Activated CD4-positive, alpha-beta memory T cell treated with anti-CD3 and anti-CD28 coated beads for 36 hours (primary cell): ENCODE measurements at regions not wholly inside any gene's neighbourhood (a gene's known extent, or its start where the extent isn't known, plus 50 kb on each side); places are given as distances from the start of the nearest gene placed in this dataset.

Experiments used
- CTCF ChIA-PET: fragments of 350-600 bp; sonication (Branson Sonifier 250); formaldehyde crosslinking; loops from one replicate; lab custom pipeline; 2021; ENCODE audit warnings: antibody characterized with exemption, inconsistent platforms; lab: Charles Lee
- POLR2A ChIA-PET: fragments of 350-600 bp; sonication (Branson Sonifier 250); formaldehyde crosslinking; loops from one replicate; lab custom pipeline; 2021; ENCODE audit warnings: antibody characterized with exemption; lab: Charles Lee
- DNase-seq: peaks from one replicate; pipeline ENCODE4 v3.0.0-alpha.2; 2020
- H3K27ac Mint-ChIP-seq: one replicate; pipeline ENCODE4 v1.8.0; 2021; ENCODE audit warnings: mixed read lengths
- H3K27me3 Mint-ChIP-seq: one replicate; pipeline ENCODE4 v1.8.0; 2021; ENCODE audit warnings: mixed read lengths
- H3K36me3 Mint-ChIP-seq: one replicate; pipeline ENCODE4 v1.8.0; 2021; ENCODE audit warnings: mixed read lengths
- H3K4me1 Mint-ChIP-seq: one replicate; pipeline ENCODE4 v1.8.0; 2021; ENCODE audit warnings: low read depth, mixed read lengths
- H3K4me3 Mint-ChIP-seq: one replicate; pipeline ENCODE4 v1.8.0; 2021; ENCODE audit warnings: mild to moderate bottlenecking, mixed read lengths
- H3K9me3 Mint-ChIP-seq: one replicate; pipeline ENCODE4 v1.8.0; 2021; ENCODE audit warnings: mixed read lengths
- intact Hi-C: fragments of 100-400 bp; cut with micrococcal nuclease; formaldehyde crosslinking; loops from one replicate; pipeline ENCODE4 v1.15.1; 2023

DNA sequence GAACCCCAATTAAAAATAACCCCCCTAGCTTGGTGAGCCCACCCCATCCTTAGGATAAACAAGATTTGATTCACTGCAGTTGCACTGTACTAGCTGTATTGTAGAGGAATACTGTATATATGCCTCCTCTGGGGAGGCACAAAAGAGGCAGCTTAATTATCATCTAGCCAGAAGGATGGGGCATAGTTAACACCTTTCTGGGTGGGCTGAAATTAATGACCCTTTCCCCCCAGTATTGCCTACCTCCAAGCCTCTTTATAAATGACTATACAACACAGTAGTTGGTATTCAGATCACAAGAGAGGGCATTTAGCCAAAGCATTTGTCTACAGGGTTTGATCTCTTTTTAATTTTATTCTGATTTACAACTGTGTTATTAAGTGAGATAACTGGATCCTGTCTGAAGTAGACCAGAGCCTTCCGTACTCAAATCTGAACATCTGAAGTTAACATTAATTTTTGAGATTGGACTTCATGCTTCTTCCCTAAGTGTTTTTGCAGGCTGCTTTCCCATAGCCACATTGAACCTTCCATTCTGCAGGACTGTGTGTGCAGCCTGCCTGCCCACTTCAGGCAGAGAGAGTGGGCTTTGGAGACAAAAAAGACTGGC, 807.0 kb upstream of the ARRDC4 start:
- intact Hi-C loops: no loop called here

DNA sequence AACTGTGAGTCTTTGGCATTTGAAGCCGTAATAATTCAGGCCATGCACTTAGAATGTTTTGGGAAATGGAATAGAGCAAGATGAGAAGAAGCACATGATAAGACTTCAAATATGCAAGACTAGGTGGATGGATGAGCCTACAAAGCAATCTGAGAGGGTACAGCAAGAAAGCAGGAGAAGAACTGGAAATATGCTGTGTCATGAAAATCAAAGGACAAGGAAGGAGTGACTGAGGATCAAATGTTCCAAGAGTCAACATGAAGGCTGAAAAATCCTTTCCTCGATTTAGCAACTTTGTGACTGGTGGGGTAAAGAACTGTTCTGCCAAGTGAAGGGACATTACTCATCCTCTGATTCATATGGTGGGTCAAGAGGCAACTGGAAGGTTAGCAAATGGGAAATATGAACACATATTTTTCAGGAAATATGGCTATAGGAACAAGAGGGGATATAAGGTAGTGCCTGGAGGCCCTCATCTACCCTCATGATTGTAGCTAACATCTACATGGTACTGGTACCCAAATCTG, 803.7 kb upstream of the ARRDC4 start:
- H3K36me3 Mint-ChIP-seq: no peaks in the 10 kb centered on the region
- ChIA-PET POLR2A (no interaction called here), CTCF (no interaction called here)
- H3K27me3 Mint-ChIP-seq: no peaks in the 10 kb centered on the region
- H3K9me3 Mint-ChIP-seq: peaks cover 3% of the 10 kb centered on the region
- no peak overlapping the region for H3K4me3 Mint-ChIP-seq
- intact Hi-C loops: no loop called here
- no peaks in the 10 kb centered on the region for H3K4me1 Mint-ChIP-seq
- no peak overlapping the region for H3K27ac Mint-ChIP-seq
- no peak for DNase-seq

More for the DNA sequence above, 807.0 kb upstream of the ARRDC4 start:
- POLR2A ChIA-PET: no interaction called here
- Mint-ChIP-seq H3K27me3 (no peaks in the 10 kb centered on the region), H3K9me3 (peaks cover 4% of the 10 kb centered on the region), H3K4me1 (no peaks in the 10 kb centered on the region), H3K36me3 (no peaks in the 10 kb centered on the region), H3K4me3 (no peak overlapping the region), H3K27ac (no peak overlapping the region)
- no peak for DNase-seq
- CTCF ChIA-PET: no interaction called here

DNA sequence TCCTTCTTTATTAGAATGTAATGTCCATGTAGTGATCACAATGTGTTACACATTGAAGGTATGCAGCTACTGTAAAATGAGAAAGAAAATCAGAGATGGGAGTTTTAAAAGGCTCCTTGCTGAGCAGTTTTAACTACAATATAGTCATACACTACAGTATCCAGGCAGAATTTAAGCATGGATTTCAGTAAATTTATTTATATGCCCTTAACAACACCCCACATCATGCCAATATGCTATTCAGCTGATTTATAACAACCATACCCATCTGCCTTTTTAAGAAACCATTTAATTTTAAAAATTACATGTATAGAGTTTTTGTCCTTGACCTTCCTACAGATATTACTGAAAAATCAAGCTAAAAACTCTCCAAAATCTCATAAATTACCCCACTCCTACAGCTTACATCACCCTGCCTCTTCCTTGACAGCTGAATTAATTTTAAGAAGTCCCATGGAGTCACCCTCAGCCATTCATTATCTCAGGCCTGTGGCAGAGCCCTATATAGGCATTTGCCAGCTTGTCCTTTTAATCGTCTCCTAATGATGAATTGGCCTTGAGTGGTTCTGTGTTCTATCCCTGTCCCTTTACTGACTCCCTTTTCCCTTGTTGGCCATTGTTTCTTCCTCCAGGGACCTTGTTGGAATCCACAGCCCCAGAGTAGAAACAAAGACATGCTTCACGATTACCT, 797.6 kb upstream of the ARRDC4 start:
- POLR2A ChIA-PET: no interaction called here
- H3K36me3 Mint-ChIP-seq: no peaks in the 10 kb centered on the region
- no peaks in the 10 kb centered on the region for H3K4me1 Mint-ChIP-seq
- H3K4me3 Mint-ChIP-seq: no peak overlapping the region
- no peak overlapping the region for H3K27ac Mint-ChIP-seq
- H3K9me3 Mint-ChIP-seq: peaks cover 8% of the 10 kb centered on the region
- DNase-seq: no peak
- CTCF ChIA-PET: no interaction called here
- intact Hi-C loops: no loop called here
- no peaks in the 10 kb centered on the region for H3K27me3 Mint-ChIP-seq

DNA sequence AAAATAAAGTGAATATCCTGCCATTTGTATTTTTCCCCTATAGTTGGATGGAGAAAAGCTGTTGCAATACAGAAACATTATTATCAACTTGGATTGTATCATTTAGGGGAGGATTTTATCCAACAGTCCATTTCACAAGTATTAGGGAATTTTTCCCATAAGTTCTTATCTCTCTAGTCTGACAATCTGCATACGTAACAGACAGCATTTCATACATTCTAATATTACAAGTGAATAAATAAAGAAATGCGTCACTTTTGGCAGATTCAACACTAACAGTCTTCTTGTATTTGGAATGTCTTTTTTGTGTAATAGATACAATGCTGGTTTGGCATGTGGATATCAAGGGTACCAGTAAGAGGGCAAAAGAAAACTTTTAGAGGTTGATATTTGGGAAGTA, 795.3 kb upstream of the ARRDC4 start:
- intact Hi-C loops: no loop called here
- H3K4me1 Mint-ChIP-seq: no peaks in the 10 kb centered on the region
- POLR2A ChIA-PET: no interaction called here
- DNase-seq: no peak
- no peak overlapping the region for H3K27ac Mint-ChIP-seq
- no peaks in the 10 kb centered on the region for H3K27me3 Mint-ChIP-seq
- CTCF ChIA-PET: no interaction called here
- peaks cover 9% of the 10 kb centered on the region for H3K9me3 Mint-ChIP-seq
- H3K36me3 Mint-ChIP-seq: no peaks in the 10 kb centered on the region
- no peak overlapping the region for H3K4me3 Mint-ChIP-seq

DNA sequence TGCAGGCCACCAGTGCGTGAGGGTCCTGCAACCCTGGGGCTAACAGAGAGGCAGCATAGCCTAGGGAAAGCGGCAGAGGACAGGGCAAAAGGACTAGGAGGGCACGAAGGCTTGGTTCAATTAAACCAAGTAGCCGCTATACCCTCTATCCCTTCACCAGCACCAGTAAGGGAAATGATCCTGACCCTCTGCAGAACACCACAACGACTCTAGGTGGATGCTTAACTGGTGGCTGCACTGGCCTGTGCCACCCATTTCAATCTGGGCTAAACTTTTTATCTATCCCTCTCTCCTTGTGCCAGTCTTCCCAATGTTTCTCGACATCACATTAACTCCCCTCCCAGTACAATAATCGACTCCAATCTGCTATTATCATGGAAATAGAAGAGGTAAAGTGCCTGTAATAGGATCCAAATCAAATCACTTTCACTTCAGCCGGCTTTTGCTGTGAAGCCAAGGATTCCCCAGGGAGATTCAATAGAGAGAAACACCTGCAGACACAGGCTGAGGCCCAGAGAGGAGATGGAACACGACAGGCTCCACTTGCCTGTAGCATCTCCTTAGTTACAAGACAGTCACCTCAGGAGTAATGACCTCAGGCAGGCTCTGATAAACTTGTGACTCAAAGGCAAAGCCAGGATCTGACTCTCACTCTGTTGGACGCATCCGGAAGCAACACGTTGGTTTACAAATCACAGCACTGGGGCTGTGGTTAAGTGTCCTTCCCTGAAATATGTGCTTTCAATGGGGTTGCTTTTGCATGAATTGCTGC, 791.6 kb upstream of the ARRDC4 start:
- H3K9me3 Mint-ChIP-seq: peaks cover 16% of the 10 kb centered on the region
- H3K4me3 Mint-ChIP-seq: no peak overlapping the region
- ChIA-PET CTCF (no interaction called here), POLR2A (no interaction called here)
- intact Hi-C loops: no loop called here
- no peaks in the 10 kb centered on the region for H3K36me3 Mint-ChIP-seq
- DNase-seq: no peak
- no peaks in the 10 kb centered on the region for H3K4me1 Mint-ChIP-seq
- H3K27me3 Mint-ChIP-seq: no peaks in the 10 kb centered on the region
- no peak overlapping the region for H3K27ac Mint-ChIP-seq

DNA sequence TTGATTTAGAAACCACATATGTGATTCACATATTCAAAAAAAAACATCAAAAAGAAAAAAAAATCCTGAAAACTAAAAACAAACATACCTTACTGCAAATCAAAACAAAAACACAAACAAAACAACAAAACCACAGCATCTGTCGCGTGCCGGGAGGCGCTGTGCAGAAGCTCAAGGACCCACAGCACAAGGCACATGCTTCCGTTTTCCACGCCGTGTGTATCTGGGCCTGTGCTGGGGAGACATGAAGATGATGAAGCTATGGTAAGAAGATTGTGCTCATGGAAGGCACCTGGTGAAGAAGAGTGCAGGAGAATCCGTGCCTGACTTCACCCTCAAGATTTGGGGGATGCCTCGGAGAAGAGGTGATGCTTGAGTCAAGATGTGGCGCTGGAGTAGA, 788.9 kb upstream of the ARRDC4 start:
- intact Hi-C loops: no loop called here
- no peak for DNase-seq
- H3K27me3 Mint-ChIP-seq: no peaks in the 10 kb centered on the region
- no peak overlapping the region for H3K4me3 Mint-ChIP-seq
- ChIA-PET POLR2A (no interaction called here), CTCF (no interaction called here)
- no peaks in the 10 kb centered on the region for H3K4me1 Mint-ChIP-seq
- no peaks in the 10 kb centered on the region for H3K36me3 Mint-ChIP-seq
- no peak overlapping the region for H3K27ac Mint-ChIP-seq
- H3K9me3 Mint-ChIP-seq: peaks cover 8% of the 10 kb centered on the region

DNA sequence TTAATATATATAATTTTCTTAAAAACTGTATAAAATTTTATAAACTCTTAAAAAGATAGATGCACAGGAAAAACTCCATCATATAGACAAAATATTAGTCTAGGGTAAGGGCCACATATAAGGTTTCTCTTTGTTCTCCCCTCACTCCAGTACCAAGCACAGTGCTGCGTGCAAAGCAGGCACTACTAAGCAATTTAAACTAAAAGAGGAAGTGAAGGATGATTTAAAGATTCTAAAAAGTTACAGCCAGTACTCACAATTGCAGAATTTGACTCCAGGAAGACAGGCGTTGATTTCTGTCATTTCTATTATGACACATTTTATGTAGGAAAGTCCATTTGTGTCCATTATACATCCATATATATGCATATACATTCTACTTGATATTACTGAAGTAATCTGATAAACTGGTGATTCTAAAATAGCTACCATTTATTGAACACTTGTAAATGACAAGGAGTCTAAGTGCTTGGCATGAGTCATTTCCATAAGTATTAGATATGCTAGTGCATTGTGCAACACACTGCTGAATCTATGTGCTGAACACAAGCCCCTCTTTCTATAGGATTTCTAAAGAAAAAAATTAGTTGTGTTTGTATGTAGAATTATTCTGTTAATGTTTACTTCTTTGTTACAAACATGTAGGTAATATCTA, 785.5 kb upstream of the ARRDC4 start:
- H3K4me1 Mint-ChIP-seq: no peaks in the 10 kb centered on the region
- H3K27ac Mint-ChIP-seq: no peak overlapping the region
- H3K4me3 Mint-ChIP-seq: no peak overlapping the region
- no peaks in the 10 kb centered on the region for H3K36me3 Mint-ChIP-seq
- DNase-seq: no peak
- ChIA-PET POLR2A (no interaction called here), CTCF (no interaction called here)
- intact Hi-C loops: no loop called here
- H3K27me3 Mint-ChIP-seq: no peaks in the 10 kb centered on the region
- peaks cover 8% of the 10 kb centered on the region for H3K9me3 Mint-ChIP-seq

DNA sequence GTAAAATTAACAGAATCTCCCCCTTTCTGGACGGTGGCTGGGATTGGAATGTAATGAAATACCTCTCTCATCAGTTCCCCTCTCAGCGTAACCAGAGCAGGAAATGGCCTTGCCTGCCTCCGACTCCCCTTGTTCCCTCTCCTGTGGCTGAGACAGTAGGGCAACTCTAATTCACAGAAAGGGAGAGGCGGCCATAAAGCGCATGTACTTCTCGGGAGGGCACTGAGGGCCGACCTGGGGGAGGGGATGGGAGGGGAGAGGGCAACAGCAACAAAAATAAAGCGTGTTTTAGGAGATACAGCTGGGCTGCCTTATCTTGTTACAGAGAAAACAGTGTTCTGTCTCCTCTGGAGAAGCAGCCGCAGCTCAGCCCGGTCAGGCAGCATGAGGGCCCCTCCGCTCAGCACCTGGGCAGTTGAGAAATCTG, 783.3 kb upstream of the ARRDC4 start:
- Mint-ChIP-seq H3K36me3 (no peaks in the 10 kb centered on the region), H3K27ac (no peak overlapping the region), H3K4me1 (no peaks in the 10 kb centered on the region), H3K9me3 (no peaks in the 10 kb centered on the region), H3K4me3 (no peak overlapping the region), H3K27me3 (no peaks in the 10 kb centered on the region)
- POLR2A ChIA-PET: no interaction called here
- CTCF ChIA-PET: no interaction called here
- intact Hi-C loops: no loop called here
- no peak for DNase-seq

DNA sequence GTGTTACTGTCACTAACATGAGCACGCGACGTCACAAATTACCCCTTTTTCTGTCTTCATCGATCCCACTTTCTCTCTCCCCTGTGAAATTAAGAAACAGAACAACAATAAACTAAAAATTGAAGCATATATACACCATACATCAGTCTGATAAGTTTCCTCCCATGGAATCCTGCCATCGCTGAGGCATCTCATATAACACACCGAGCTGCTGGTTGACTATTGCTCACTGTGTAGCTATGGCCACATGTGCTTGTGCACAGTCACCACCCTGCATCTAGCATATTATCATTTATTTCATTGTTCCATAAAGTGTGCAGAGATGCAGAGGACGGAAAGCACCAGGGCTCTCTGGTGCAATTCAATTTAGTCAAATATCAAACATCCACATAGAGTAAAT, 777.9 kb upstream of the ARRDC4 start:
- H3K4me3 Mint-ChIP-seq: no peak overlapping the region
- CTCF ChIA-PET: no interaction called here
- H3K27ac Mint-ChIP-seq: no peak overlapping the region
- no peak for DNase-seq
- peaks cover 17% of the 10 kb centered on the region for H3K9me3 Mint-ChIP-seq
- H3K36me3 Mint-ChIP-seq: no peaks in the 10 kb centered on the region
- intact Hi-C loops: no loop called here
- no peaks in the 10 kb centered on the region for H3K4me1 Mint-ChIP-seq
- POLR2A ChIA-PET: no interaction called here
- no peaks in the 10 kb centered on the region for H3K27me3 Mint-ChIP-seq

DNA sequence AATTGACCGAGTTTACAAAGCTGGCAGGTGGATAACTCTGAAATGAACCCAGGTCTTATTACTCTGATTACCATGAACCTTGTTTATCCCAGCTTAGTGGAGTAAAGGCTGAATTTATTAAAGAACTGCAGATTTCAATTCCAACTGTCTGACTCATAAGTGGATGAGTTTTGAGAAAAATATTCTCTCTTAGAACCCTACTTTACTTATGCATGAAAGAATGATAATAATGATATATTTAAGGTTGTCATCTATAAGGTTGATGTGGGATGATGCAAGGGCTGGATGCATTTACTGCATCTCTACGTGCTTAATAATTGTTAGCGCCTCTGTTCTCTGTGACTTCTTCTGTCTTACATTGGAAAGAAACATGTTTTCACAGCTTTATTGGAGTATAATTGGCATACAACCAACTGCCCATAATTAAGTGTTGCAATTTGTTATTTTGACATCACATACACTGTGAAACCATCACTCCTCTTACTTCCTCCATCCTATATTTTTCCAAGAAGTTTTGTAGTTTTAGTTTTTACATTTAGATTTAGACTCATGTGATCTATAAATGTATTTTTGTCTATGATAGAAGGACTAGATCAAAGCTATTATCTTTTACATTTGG, 771.2 kb upstream of the ARRDC4 start:
- intact Hi-C loops: no loop called here
- H3K36me3 Mint-ChIP-seq: no peaks in the 10 kb centered on the region
- DNase-seq: no peak
- no peaks in the 10 kb centered on the region for H3K4me1 Mint-ChIP-seq
- ChIA-PET CTCF (no interaction called here), POLR2A (no interaction called here)
- H3K27ac Mint-ChIP-seq: no peak overlapping the region
- no peak overlapping the region for H3K4me3 Mint-ChIP-seq
- H3K9me3 Mint-ChIP-seq: peaks cover 12% of the 10 kb centered on the region
- H3K27me3 Mint-ChIP-seq: no peaks in the 10 kb centered on the region

DNA sequence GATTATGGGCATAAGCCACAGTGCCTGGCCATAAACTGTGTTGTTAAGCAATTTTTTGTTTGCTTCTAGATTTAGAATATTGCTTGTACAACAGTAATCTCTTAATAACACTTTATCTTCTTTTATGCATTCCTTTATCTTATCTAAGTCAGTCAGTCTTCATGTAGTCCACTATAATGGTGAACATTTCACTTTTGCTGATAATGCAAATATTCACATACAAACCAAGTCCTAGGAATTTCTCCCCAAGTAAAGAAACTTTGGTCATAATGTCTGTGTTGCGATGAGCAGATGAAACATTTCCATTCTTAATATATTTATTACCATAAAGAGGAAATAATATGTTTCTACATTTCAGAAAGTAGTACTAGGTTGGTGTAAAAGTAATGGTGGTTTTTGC, 765.8 kb upstream of the ARRDC4 start:
- Mint-ChIP-seq H3K9me3 (peaks cover 3% of the 10 kb centered on the region), H3K27ac (no peak overlapping the region), H3K27me3 (no peaks in the 10 kb centered on the region), H3K4me1 (no peaks in the 10 kb centered on the region), H3K36me3 (no peaks in the 10 kb centered on the region), H3K4me3 (no peak overlapping the region)
- intact Hi-C loops: no loop called here
- POLR2A ChIA-PET: no interaction called here
- DNase-seq: no peak
- CTCF ChIA-PET: no interaction called here
